G401.6 (cell line): ENCODE measurements at regions not wholly inside any gene's neighbourhood (a gene's known extent, or its start where the extent isn't known, plus 50 kb on each side); places are given as distances from the start of the nearest gene placed in this dataset.

ENCODE experiments used
- FAIRE-seq: peaks from 2 replicates; lab custom pipeline; 2012; peaks lifted over from hg19 to GRCh38; lab: Jason Lieb, UNC

DNA sequence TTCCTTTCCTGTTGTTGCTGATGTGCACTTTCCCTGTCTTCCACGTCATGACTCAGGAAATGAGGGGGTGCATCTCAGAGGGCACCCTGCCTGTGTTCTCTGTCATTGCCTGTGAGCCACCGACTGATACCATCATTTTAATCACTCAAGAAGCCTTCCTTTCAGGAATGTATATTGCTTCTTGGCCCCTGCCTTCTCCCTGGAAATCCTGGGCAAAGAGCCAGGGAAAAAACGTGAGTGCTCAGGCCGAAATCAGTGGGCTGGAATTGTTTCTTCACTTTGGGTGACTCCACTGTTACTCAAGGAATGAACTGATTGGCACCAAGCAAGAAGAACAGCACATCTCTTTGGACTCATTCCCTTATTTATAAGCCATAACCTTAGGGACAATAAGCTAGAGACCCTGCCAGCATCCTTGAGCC is 126.1 kb downstream of the SNX18 start:
- FAIRE-seq: no peak

DNA sequence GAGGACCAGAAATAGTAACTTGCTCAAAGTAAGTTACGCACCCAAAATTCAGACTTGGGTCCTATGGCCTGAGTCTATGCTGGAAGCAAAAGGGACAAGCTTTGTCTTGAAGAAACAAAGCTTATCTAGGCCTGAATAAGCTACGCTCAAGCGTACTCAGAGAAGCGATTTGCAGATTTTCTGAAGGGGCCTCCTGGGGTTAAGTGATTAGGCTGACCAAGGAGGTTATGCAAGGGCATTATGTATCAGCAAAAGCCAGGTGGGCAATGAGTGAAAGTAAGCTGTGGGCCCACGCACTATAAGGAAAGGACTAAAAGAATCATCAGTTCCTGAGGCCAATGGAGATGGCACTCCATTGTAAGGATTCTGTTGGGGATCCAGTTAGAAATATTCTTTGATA is 122.1 kb downstream of the SNX18 start:
- no peak for FAIRE-seq

DNA sequence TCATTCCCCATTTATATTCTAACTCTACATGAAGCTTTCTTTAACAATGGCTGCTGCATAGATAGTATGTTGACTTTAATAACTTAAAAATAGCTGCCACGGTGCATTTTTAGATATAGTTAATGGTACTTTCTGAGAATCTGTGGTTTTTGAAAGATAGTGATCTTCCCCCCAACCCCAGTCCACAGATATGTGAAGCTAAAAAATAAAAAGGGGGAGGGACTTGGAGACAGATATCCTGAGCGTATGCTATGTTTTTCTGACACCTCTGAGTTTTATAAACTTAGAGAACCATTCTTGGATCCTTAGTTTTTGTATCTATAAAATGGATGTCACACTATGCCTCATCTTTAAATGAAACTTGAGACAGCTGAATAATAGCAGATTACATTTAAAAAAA is 120.5 kb downstream of the SNX18 start:
- FAIRE-seq: no peak

- no peak for FAIRE-seq
Measured at GRCh38 chr5:54637654-54638053, 120.1 kb downstream of the SNX18 start.

GRCh38 chr5:54634089-54634488 is 116.5 kb downstream of the SNX18 start:
- no peak for FAIRE-seq

DNA sequence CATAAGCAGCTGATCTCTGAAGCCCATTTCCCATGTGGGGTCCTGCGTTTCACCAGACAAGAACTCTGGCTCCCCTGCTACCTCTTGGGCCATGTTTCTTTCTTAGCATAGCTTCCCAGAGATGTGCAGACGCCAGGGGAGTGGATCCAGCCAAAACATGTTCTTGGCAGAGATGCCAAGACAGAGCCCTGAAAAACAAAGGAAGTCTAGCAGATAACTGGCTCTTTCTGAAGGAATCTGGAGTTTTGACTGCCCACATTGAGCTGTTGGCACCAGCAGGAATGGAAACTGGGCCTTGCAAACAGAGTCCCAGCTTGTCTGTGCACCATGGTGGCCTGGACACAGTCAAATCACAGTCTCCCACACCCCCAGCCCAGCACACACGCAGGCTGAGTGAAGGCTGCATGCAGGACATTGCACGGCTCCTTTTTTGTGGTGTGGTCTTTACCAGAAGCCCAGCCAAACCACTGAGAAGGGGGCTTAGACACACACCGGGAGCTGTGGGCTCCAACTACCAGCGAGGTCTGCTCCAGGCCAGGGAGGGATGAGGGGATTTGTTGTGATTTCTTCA is 114.7 kb downstream of the SNX18 start:
- FAIRE-seq: no peak

- FAIRE-seq: no peak
Measured at GRCh38 chr5:54630738-54631359, 113.3 kb downstream of the SNX18 start.

GRCh38 chr5:54629115-54629514 is 111.6 kb downstream of the SNX18 start:
- FAIRE-seq: no peak

DNA sequence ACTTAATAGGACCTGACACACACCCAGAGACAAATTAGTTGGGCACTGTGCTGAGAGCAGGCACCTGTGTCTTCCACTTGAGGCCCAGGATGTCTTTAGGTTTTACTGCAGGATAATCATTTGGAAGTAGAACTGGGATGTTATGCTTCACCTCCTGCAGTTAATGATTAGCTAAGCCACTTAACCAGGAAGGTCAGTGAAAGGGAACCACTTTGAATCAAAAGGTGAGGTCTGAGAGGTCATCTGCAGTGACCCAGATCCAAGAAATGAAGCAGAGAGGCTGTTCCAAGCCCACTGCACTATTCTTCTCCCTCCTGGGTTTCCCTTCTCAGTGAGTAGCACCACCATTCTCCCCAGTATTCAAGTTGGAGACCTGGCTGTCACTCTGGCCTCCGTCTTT is 110.5 kb downstream of the SNX18 start:
- no peak for FAIRE-seq

GRCh38 chr5:54626407-54626806 is 108.8 kb downstream of the SNX18 start:
- no peak for FAIRE-seq

DNA sequence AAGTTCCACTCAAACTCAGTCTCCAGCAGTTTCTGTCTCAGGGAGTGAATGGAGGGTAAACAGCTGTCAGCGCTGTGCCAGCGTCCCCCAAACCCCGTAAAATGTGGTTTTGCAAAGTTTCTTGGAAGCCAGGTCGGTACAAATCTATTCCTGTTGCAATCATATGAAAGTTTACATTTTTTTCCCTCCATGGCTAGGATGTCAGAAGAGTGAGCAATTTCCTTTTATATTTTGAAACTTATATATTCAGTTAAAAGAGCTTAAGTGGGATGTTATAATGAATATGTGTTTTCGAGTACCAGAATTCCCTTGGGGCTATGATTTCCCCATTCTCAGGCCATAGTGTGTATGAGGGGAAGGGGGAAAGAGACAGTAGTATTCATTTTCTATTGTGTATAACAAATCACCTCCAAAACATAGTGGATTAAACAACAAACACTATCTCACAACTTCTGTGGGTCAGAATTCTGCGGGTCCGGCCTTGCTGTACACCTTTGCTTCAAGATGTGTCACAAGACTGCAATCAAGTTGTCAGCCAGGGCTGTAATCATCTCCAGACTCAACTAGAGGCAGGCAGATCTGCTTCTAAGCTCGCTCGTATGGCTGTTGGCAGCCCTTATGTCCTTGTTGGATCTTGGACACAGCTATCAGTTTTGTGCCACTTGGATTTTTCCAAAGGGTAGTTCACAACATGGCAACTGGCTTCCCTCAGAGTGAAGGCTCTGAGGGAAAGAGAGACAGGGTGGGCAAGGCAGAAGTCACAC is 107.4 kb downstream of the SNX18 start:
- no peak for FAIRE-seq

GRCh38 chr5:54621709-54622108 is 104.2 kb downstream of the SNX18 start:
- FAIRE-seq: no peak

DNA sequence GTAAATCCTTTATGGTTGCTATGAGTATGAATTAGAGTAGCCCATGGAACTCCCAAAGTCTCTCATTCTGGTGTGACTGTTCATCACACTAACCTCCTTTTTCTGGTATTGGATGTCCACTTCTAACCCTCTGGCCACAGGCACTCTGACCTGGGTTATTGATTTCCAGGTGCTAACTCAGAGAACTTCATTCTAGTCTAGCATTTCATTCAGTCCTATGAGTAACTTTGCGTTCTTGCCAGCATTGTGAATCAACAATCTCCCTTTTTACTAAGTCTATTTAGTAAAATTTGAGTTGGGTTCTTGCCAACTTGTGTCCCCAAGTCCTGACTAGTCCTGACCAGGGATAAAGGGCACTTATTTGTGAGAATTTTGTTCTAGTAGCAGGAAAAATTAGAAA is 103.5 kb downstream of the SNX18 start:
- FAIRE-seq: no peak

- FAIRE-seq: no peak
Measured at GRCh38 chr5:54620141-54620933, 102.8 kb downstream of the SNX18 start.

- no peak for FAIRE-seq
Measured at GRCh38 chr5:54619731-54620130, 102.2 kb downstream of the SNX18 start.

GRCh38 chr5:54616518-54617220 is 99.1 kb downstream of the SNX18 start:
- no peak for FAIRE-seq

DNA sequence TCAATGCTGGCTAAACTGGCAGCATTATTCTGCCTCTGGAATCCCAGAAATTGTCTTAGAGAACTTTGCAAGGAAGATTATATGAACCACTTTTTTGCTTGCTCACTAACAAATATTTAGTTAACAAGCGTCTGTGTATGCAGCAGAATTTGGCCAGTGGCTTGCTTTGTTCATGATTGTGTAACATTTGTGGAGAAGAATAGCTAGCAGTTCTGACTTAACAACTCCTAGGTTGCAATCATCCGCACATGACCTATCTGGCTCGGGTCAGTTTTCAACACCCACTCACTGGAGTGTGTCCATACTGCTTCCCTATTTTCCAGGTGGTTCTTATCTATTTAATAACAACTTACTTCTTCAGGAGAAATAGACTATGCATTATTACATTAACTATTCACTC is 98.5 kb downstream of the SNX18 start:
- no peak for FAIRE-seq

- no peak for FAIRE-seq
Measured at GRCh38 chr5:54615381-54615780, 97.8 kb downstream of the SNX18 start.

DNA sequence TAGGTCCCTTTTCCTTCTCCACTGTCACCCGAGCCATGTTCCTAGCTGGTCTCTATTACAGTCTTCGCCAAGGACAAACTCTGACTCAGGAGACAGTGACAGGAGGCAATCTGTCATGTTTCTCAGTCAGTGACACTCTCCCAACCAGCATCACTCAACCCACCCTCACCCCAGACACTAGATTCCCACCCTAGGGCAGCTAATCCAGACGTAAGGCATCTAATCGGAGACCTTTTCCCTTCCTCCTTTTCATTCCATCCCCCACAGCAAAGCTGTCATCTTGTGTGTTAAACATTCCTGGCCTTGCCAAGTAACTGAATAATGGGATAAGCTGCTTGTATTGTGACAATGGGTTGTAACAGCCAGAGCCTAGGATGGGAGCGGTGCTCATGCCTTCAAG is 95.2 kb downstream of the SNX18 start:
- no peak for FAIRE-seq

GRCh38 chr5:54611290-54611951 is 93.9 kb downstream of the SNX18 start:
- no peak for FAIRE-seq

DNA sequence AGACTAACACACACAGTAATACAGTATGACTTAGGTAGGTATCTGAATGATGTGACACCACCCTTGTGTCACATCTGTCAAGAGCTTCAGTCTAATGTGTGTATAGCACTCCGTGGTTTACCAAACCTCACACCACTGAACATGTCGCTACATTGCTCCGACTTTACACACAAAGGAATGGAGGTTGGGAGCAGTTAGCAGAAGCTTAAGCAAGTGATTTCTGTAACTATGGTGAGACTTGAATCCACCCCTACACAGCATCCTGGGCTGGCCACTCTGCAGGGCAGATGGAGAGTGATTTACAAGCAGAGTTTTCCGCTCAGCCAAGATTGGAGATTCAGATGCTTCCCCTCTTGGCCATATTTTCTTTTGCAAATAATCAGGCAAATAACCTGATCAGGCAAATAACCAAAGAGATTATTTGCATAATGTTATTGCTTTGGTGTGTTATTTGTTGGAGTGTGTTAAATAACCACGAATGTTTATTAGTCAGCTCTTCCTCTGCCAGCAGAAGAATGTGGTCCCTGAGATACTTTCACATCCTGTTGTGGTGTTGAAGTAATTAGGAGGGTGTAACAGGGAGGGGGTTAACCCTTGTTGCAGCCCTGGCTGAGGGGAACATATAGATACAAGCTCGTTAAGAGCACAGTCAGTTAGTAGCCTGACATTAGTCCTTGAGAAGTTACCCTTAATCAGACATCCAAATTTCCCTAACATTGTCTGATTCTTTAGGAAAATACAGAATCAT is 92.8 kb downstream of the SNX18 start:
- no peak for FAIRE-seq
